ENCODE measurements at regions not wholly inside any gene's neighbourhood (a gene's known extent, or its start where the extent isn't known, plus 50 kb on each side); places are given as distances from the start of the nearest gene placed in this dataset.

DNA sequence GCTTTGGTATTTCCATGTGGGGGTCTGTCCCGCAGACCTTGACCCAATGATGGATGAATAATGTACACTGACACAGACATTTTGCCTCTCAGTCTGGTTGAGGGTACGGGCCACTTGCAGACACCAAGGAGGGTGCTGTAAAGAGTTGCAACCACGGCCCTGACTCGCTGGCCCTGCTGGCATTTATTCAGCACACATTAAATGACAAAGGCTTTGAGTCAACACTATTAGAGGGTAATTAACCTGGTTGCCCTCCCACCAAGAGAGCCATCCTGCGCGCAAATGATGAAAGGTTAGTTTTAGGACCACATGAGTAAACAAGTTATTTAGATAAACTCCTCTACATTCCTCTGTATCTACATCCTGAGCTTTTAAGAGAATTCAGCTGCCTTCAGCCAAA is 308.9 kb upstream of the MMS22L start:
- TF ChIP-seq, protein P1, sequence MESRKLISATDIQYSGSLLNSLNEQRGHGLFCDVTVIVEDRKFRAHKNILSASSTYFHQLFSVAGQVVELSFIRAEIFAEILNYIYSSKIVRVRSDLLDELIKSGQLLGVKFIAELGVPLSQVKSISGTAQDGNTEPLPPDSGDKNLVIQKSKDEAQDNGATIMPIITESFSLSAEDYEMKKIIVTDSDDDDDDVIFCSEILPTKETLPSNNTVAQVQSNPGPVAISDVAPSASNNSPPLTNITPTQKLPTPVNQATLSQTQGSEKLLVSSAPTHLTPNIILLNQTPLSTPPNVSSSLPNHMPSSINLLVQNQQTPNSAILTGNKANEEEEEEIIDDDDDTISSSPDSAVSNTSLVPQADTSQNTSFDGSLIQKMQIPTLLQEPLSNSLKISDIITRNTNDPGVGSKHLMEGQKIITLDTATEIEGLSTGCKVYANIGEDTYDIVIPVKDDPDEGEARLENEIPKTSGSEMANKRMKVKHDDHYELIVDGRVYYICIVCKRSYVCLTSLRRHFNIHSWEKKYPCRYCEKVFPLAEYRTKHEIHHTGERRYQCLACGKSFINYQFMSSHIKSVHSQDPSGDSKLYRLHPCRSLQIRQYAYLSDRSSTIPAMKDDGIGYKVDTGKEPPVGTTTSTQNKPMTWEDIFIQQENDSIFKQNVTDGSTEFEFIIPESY (IDR thresholded peaks at IDR 0.05): no peak
- no peak for TF ChIP-seq POLR2AphosphoS5 (IDR thresholded peaks at IDR 0.05; ENCODE audit: low read length)
- TF ChIP-seq, protein P2, sequence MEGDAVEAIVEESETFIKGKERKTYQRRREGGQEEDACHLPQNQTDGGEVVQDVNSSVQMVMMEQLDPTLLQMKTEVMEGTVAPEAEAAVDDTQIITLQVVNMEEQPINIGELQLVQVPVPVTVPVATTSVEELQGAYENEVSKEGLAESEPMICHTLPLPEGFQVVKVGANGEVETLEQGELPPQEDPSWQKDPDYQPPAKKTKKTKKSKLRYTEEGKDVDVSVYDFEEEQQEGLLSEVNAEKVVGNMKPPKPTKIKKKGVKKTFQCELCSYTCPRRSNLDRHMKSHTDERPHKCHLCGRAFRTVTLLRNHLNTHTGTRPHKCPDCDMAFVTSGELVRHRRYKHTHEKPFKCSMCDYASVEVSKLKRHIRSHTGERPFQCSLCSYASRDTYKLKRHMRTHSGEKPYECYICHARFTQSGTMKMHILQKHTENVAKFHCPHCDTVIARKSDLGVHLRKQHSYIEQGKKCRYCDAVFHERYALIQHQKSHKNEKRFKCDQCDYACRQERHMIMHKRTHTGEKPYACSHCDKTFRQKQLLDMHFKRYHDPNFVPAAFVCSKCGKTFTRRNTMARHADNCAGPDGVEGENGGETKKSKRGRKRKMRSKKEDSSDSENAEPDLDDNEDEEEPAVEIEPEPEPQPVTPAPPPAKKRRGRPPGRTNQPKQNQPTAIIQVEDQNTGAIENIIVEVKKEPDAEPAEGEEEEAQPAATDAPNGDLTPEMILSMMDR (IDR thresholded peaks at IDR 0.05 in 2 of 3, conservative IDR thresholded peaks at IDR 0.05 in 1 of 3; ENCODE audit: control insufficient read depth in 2 of 3, extremely low read depth in 1 of 3, insufficient read depth in 1 of 3, low read depth in 3 of 3, low read length in 3 of 3): no peak

Measured in GM12878 (cell line).